ENCODE measurements at regions not wholly inside any gene's neighbourhood (a gene's known extent, or its start where the extent isn't known, plus 50 kb on each side); places are given as distances from the start of the nearest gene placed in this dataset.

DNA sequence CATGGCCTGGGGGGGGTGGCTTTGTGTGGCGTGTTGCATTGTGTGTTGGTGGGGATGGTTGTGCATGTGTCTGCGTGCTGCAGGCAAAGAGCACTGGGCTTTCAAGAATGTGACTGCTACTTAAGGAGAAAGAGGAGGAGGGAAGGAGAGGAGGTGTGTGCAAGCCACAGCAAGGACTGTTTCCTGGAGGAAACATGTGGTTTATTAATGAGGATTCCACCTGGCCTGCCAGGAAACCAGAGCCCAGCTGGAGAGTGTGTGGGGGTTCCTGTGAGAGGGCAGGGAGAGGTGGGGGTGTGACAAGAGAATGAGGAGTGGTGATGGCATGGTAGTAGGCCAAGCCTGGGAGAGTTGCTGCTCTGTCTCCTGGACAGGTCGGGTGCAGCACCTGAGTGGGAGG lies 258.1 kb upstream of the ROPN1 start:
- no peak for ATAC-seq

DNA sequence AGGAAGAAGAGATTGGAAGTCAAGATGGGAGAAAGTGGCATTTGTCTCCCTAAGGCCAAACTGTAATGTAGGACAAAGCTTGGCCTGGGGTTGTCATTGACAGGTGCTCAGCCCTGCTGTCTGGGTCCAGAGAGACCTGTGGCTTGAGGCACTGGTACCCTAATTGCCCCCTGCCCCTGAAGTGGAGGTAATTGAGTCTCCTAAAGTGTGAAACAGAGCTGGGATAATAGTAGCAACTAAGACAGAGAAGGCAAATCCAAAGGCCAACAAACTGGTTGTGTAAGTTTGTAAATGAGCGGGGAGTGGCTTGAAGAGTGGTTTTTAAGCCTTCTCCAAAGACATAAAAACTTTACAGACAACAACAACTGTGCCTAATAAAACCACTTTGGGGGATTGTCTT lies 264.2 kb upstream of the ROPN1 start:
- ATAC-seq: no peak

DNA sequence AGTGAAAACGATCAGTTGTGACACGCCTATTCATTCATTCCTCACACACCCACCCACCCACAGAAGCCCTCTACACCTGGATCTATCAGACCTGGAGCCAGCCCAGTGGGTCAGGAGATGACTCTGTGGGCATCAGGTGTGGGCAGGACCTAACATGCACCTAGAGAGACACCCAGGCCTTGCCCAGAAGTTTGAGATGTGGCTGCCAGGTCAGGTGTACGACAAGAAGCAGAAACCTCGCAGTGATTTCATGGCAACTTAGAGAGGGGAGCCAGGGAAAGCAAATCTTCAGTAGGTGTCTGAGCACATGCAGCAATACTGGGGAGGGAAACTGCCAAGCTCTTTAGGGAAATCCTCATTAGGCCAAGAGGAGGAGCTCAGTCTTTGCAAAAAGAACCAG lies 264.7 kb upstream of the ROPN1 start:
- no peak for ATAC-seq

DNA sequence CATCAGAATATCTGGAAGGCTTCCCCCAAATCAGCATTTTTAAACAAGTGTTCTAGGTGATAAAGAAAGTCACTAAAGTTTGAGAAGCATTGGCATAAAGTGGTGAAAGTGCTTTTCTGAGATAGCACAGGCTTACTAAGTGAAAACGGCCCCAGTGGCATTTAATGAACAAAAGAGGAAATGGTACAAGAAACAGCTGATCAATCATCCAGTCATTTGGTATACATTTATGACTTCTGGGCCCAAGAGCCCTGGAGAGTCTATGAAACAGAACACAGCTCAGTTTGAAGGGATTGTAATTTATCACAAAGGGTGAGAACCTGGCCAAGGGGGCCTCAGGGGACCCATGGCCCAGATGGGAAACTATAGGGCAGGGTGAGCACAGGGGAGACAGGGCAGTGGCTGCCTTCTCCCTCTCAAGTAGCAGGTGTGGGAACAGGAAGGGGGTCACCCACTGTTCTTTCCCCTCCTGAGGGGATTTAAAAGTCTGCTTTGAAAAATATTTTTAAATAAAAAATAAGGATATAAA lies 265.5 kb upstream of the ROPN1 start:
- ATAC-seq: no peak

DNA sequence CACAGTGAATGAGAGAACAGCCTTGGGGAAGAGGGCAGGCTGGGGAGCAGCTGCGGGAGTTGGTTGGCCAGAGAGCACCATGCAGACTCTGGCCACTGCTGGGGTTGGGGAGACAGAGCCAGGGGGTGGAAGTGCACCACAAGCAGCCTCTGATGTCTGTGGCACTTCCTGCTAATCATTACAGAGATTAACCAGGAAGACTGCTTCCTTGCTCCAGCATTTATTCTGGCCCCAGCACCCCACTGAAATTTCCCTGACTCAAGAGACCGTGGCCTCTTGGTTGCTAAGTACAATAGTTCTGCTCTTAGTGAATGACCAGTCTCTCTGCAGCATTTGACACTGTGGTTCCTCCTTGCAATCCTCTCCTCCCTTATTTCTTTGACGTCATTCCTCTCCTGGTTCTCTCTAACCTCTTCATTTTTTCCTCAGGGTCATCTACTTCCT lies 266.2 kb upstream of the ROPN1 start:
- no peak for ATAC-seq

DNA sequence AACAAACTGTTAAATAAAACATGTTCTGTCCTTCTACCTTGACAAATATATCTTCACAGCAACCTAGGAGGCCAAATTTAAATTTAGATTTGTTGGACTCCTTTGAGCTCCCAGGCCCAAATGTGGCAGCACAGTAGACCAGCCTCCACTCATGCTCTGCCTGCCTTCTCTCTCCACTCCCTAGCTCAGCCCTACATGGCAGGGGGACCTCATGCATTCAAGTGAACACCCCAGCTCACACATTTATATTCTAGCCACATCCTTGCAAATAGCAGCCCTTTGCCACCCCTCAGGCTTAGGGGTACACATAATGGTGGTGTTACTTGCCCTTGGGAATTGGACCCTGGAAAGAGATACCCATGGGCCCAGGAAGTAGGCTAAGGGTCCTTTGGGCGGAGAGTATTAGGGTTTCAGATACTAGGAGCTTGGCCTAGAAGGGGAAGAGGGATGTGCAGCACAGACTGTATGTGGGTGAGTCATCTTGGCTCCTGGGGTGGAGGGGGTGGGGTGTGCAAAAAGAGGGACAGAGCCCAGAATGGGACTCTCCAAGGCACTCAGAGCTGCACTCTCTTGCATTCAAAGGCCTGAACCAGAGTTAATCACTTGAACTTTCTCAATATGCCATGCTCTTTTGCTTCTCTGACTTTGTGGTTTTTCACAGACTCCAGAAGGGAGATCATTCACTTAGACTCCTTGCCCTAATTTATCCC lies 268.4 kb upstream of the ROPN1 start:
- ATAC-seq: peak in 1 of 2 donors; percentile 52

DNA sequence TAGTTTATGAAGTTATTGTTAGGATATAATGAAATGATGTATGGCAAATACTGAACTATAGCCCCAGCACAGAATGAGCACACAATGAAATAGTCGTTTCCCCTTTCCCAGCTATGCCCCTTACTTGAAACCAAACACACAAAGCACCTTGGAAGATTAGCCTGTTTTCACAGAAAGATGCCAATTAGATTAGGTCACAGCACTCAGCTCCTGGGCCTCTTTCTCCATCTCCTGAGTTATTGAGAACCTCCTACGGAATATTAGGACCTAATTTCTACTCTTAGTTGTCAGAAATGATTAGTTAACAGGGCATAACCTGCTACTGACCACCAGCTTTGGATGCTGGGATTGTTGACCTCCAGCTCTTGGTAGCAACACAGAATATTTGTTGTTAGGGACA lies 269.4 kb upstream of the ROPN1 start:
- no peak for ATAC-seq

DNA sequence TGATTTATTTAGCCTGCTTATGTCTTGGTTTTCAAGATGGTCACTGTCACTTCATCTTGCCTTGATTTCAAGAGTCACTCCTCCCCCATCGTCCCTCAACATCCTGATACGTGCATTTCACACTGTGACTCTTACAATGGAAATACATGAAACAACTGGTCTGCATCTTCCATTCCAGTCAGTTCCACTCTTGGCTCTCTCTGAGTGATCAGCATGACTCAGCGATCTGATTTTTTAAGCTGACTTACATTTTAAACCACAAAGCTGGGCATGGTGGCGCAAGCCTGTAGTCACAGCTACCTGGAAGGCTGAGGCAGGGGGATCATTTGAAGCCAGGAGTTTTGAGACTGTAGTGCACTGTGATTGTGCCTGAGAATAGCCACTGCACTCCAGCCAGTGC lies 271.2 kb upstream of the ROPN1 start:
- no peak for ATAC-seq

DNA sequence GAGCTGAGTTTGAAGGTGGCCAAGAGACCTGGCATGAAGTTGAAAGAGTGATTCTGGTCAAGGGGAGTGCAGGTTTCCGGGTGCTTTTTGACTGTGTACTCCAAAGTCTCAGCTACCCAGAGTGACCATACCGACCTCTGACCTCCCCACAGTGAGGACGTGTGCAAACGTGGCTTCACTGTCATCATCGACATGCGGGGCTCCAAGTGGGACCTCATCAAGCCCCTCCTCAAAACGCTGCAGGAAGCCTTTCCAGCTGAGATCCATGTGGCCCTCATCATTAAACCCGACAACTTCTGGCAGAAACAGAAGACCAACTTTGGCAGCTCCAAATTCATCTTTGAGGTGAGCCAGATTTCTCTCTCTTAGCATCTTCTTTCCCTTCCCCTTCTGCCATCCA lies 272.4 kb upstream of the ROPN1 start:
- ATAC-seq: no peak

DNA sequence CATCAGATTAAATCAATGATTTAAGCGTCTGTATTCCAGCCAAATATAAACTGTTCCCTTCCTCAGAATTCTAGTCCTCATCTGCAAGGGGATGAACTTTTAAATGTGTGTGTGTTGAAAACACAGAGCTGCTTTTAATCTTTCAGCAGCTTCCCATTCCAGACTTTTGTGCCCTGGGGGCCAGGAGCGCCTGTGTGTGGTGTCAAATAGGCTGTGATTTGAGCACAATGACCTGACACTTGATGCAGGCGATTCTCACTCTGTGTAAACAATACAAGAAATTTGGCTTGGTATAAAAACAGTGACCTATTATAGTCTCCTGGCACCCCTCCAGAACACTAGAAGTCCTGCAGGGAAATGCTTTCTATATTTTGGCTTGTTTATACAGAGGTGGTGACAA lies 274.6 kb upstream of the ROPN1 start:
- ATAC-seq: no peak

DNA sequence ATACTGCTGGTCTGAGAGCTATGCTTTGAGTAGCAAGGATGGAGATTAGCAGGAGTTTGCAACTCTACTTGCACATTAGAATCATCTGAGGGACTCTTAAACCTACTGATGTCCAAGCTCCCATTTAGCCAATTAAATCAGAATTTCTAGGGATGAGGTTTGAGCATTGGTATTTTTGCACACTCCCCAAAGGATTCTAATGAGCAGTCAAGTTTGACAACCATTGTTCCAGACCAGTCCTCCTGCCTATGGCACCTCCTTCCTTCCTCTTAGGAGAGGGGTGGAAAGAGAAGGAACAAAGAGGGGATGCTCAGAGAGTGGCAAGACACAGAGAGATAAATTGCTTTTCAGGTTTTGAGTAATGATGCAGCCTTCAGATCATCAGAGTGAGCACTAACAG lies 275.5 kb upstream of the ROPN1 start:
- no peak for ATAC-seq

DNA sequence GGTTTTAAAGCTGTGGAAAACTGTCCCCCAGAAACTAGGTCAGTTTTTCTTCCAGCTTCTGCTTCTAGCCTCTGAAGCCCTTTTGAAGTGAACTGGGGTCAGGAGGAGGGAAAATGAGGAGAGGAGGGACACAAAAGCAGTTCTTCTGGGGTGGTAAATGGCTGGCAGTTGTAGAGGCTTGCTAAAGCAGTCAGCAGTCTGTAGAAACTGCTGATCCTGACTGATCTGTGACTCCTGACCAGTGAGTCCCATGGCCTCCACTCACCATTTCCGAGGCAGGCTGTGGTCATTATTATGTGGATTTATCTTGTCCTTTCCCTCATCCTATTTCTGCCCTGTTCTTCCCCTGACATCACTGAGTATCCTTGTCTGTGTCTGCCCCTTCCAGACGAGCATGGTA lies 276.4 kb upstream of the ROPN1 start:
- no peak for ATAC-seq

DNA sequence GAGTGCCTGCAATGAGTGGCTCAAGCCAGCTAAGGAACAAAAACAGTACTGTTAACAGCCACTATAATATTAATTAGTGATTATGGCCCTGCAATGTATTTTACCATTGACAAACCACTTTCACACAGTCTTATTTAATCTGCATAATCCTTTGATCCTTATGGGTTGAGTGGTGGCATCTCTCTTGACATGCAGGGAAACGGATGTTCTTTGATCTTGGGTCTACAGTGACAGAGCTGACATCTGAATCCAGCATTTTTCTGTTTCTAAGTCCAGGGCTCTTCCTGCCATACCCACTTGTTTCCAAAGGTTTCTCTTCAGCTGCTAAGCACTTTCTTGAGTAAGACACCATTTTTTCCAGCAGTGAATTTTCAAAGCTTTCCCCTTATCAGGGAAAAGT lies 277.7 kb upstream of the ROPN1 start:
- no peak for ATAC-seq

DNA sequence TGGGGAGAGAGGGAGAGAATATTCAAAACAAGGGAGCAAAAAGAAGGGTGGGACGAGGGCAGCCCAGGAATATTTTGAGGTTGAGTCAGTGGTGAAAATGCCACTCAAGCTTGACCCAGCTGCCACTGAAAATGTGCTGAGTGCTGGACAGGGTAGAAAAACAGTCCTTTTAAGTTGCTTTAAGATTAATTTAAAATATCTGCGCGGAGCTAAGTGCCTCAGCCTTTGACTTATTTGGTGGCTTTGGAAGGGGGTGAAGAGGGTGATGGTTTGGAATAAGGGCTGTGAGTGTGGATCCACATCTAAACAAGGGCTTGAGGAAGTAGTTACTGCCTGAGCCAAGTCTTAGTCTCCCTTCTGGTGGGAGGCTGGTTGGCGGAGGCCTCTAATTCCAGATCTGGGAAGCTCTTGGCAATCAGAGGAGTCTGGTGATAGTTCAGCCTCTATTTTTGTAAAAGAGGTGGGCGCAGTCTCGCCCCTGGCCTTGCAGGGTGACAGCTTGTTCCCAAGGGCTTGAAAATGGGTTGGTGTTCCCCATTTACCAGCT lies 280.8 kb upstream of the ROPN1 start:
- no peak for ATAC-seq

DNA sequence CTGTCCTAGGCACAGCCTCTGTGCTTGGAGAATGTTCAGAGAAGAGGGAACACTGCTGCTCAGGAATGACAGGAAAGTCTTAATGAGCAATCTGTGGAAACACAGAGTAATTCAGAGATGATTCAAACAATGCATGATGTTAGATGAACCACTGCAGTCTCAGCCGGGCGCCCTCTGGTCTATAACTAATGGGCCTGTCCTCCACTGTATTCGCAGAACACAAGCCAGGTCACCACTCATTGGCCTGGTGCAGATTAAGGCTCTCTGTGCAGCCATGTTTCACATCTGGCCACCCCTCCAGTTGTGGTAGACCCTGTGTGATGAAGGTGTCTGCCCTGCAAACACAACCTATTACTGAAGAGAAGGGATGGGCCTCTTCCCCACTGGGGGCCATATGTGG lies 281.7 kb upstream of the ROPN1 start:
- no peak for ATAC-seq

DNA sequence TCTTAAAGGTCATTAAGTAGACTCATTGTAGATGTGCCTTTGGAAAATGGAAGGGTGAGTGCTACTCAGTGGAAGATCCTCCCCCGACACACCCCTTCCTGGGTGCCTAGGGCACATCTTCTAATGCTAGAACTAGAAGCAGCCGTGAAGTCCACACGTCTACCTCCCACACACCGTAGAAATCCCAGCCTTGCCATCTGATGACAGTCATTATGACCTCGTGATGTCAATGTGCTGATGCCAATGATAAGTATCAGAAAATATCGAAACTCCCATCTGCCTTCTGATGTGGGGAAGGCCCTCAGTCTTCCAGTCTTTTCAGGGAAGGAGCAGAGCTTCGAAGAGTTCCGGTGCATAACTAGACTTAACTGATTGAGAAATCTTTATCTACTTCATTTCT lies 282.1 kb upstream of the ROPN1 start:
- ATAC-seq: no peak

DNA sequence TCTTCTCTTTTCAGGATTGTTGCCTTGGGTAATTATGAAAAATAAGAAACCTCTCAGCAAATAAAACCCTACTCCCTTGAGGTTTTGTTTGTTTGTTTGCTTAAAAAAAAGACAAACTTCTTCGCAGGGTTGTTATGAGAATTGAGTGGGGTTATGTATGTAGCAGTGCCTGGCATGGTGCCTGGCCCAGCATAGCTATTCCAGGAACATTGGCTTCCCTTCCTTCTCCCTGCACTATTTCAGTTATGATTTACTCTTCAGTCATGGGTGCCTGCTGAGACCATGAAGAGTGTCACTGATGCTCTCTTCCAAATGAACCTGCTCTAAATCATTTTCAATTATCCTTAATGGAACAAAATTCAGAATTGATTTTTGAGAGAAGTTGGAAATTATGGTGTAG lies 283.5 kb upstream of the ROPN1 start:
- no peak for ATAC-seq

DNA sequence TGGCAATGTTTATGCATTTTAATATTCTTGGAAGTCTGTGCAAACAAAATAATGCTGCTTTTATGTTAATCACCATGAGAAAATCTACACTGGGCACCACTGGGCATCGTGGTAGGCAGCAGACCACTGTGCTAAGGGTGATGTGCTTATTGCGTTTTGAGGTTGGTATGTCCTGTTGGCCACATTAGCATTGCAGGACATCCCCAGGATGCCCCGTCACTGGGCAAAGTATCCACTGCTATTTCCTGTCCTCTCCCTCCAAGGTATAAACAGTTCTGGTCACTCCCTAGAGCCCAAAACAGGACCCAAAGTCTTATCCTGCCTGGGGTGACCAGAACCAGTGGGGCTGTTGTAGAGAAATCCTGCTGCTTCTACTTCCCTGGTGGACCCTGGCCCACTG lies 284.2 kb upstream of the ROPN1 start:
- no peak for ATAC-seq

DNA sequence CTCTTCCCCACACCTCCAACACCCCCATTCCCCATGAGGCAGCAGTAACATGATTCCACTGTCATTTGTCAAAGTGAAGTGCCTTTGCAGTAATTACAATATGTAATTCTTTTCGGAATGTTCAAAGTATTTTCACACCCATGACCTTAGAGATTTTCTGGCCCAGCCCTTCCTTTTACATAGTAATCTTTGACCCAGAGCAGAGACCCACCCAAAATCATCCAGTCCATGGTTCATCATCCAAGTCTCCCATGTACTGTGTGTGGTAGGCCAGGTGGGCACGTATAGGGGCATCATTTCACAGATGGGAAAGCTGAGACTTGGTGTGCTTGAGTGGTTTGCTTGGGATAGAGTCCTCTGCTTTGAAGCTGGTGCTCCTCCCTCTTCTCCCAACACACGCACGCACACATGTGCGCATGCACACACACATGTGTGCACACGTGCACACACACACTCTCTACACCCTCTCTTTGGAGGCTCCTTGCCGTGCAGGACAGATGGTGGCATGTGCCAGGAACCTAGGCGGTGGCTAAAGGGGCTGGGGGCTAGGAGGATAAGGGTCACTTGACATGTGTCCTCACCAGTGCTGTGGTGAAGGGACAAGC lies 284.7 kb upstream of the ROPN1 start:
- no peak for ATAC-seq

DNA sequence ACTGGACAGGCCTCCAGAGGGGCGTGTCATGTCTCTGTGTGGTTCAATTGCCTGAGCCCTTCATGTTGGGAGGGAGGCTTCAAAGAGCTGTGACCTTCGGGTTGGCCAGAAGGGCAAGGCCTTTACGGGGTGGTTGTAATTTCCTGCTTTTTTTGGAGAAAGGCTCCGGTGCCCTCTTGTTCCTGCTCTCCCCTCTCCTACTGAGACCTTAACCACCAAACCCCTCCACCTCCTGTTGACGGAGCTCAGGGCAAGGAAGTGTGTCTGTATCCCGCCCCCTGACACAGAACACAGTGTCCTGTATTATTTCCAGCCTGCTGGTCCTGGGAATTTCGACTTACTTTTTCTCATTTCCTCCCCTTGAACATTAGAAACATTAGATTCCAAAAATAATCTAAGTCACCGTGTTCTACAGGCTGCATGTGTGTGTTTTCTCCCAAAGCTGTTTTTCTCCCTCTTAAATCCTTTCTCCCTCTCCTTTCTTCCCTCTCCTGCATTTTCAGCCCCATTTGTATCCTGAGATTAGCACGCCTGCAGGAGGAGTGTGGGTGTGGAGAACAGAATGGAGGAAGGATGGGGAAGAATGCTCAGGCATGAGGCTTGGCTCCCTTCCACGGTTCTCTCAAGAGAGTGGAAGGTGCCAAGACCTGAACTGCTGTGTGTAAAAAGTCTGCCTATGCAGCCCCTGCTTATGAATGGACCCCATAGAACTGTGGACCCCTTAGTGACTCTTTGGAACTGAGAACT lies 285.4 kb upstream of the ROPN1 start:
- ATAC-seq: no peak

DNA sequence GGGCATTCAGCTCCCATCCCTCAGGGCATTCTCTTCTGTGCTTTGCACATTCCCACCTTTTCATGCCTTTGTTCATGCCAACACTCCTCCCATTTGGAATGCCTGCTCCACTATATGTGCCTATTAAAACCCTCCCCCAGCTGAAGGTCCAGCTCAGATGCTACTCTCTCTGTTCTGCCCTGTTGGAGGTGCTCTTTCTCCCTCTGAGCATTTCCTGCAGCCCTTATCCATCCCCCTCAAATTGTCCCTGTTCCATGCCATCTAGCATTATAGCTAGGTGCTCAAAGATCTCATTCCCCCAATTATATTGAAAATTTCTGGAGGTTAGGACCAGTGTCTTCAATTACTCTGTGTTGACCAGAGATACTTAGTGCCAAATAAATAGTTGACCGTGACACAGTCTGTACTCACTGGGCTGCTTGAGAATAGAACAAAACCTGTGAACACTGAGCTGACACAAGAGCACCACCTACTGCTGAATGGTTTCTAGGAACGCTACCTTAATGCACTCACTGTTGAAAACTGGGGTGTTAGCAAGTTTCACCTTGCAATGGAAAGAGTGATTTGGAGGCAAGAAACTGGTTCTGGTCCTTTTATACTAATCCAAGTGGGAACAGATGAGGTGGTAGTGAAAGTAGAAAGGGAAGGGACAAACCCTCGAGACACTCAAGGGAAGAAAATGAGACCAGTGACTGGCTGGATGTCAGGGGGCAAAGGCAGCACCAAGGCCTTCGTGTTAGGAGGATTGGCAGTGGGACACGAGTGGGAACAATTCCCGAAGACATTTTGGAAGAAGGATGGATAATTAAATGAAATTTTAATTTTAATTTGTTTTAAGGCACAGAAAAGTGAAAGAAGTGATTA lies 289.8 kb upstream of the ROPN1 start:
- no peak for ATAC-seq

DNA sequence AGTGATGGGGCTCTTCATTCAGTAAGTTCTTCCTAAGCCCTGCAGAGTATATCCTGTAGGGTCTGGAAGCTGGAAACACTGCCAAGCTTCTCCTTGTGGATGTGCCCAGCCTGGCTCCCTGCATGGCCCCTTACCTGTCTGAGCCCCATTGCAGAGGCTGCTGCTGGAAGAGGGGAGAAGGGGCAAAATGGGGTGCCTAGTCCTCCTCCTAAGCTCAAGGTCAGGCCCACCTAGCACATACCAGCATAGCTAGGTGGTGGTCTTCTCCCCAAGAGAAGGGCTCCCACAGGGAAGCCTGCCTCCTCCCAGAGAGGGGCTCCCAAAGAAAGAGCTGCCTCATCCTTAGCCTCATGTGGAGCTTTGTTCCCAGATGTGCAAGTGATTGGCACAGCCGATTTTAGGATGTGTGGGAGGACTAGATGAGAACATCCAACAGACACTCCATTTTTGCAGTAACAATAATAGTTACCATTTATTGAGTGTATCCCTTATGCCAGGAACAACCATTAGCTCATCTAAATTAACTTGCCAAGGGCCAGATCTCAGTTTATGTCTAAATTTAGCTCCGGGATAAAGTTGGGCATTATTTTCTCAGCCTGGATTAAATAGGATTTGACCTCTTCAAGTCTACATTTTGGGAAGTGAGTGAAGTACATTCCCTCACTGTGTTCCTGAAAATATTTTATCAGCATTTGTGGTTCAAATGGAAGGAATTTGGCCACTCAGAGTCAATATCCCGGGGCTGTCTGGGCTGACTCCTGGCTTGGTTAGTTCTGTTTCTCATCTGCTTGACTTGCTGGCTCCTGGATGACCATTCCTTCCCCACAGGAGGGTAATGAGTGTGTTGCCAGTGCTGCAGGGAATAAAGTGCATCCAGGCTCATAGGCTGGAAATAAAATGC lies 291.1 kb upstream of the ROPN1 start:
- no peak for ATAC-seq

All from activated CD4-positive, CD25-positive, alpha-beta regulatory T cell treated with anti-CD3 and anti-CD28 coated beads, Interleukin-2, amount 50 U/mL, for 24 hours (primary cell).